Activated naive CD4-positive, alpha-beta T cell treated with anti-CD3 and anti-CD28 coated beads, Interleukin-2, amount 50 U/mL, for 72 hours (primary cell): ENCODE measurements at regions not wholly inside any gene's neighbourhood (a gene's known extent, or its start where the extent isn't known, plus 50 kb on each side); places are given as distances from the start of the nearest gene placed in this dataset.
A peak's percentile ranks its signal among the peaks of the same experiment; 100 is the strongest.
"Not testable (repeated sequence)": the region's sequence is repeated elsewhere in the genome, so short reads cannot be mapped to it uniquely, and the experiment has no call there.

Experiments
- ATAC-seq, 2 donors: fragments of 150-1000 bp; cut with Tn5 transposase; 2 replicates each; pipeline ENCODE4 v1.10.0; 2021; ENCODE audit warnings: mild to moderate bottlenecking in 2 of 2, moderate library complexity in 2 of 2
- DNase-seq, 2 donors: peaks; one replicate each; pipeline ENCODE4 v3.0.0; 2021 to 2022; ENCODE audit warnings: low spot score in 2 of 2
- H3K27ac Mint-ChIP-seq, 2 donors: one replicate each; pipeline ENCODE4 v1.8.0; 2022; ENCODE audit warnings: mild to moderate bottlenecking in 2 of 2, mixed read lengths in 2 of 2
- H3K36me3 Mint-ChIP-seq, 2 donors: one replicate each; pipeline ENCODE4 v1.8.0; 2022; ENCODE audit warnings: mixed read lengths in 2 of 2
- H3K9me3 Mint-ChIP-seq, 2 donors: one replicate each; pipeline ENCODE4 v1.8.0; 2022; ENCODE audit warnings: mixed read lengths in 2 of 2

GRCh38 chrX:69431420-69431819 is 72.7 kb upstream of the NALF2 start:
- no peaks in the 10 kb centered on the region for H3K9me3 Mint-ChIP-seq
- DNase-seq = no peak
- H3K27ac Mint-ChIP-seq = no peak overlapping the region
- ATAC-seq = no peak
- no peaks in the 10 kb centered on the region for H3K36me3 Mint-ChIP-seq

GRCh38 chrX:69430785-69431184 is 73.3 kb upstream of the NALF2 start:
- no peaks in the 10 kb centered on the region for H3K36me3 Mint-ChIP-seq

GRCh38 chrX:69429339-69430015 is 74.6 kb upstream of the NALF2 start:
- H3K27ac Mint-ChIP-seq = no peak overlapping the region
- no peaks in the 10 kb centered on the region for H3K9me3 Mint-ChIP-seq
- DNase-seq = no peak
- no peak for ATAC-seq
- no peaks in the 10 kb centered on the region for H3K36me3 Mint-ChIP-seq

More at GRCh38 chrX:69430785-69431184, 73.3 kb upstream of the NALF2 start:
- Mint-ChIP-seq H3K27ac (no peak overlapping the region), H3K9me3 (no peaks in the 10 kb centered on the region)
- ATAC-seq (no peak), DNase-seq (no peak)

- Mint-ChIP-seq H3K36me3 (no peaks in the 10 kb centered on the region), H3K27ac (no peak overlapping the region), H3K9me3 (no peaks in the 10 kb centered on the region)
- no peak for ATAC-seq
- DNase-seq = no peak
Measured at GRCh38 chrX:69428216-69428615, 75.9 kb upstream of the NALF2 start.

GRCh38 chrX:69424910-69425309 is 79.2 kb upstream of the NALF2 start:
- Mint-ChIP-seq H3K27ac (no peak overlapping the region), H3K9me3 (no peaks in the 10 kb centered on the region), H3K36me3 (no peaks in the 10 kb centered on the region)
- DNase-seq = no peak
- ATAC-seq = no peak

GRCh38 chrX:69424161-69424560 is 80.0 kb upstream of the NALF2 start:
- Mint-ChIP-seq H3K36me3 (no peaks in the 10 kb centered on the region), H3K9me3 (no peaks in the 10 kb centered on the region), H3K27ac (no peak overlapping the region)
- ATAC-seq = no peak
- DNase-seq = no peak

- H3K36me3 Mint-ChIP-seq, H3K27ac Mint-ChIP-seq, DNase-seq, ATAC-seq, H3K9me3 Mint-ChIP-seq: not testable (repeated sequence)
Measured at GRCh38 chrX:69422208-69422607, 81.9 kb upstream of the NALF2 start.

GRCh38 chrX:69415698-69416097 is 88.4 kb upstream of the NALF2 start:
- ATAC-seq (no peak), DNase-seq (no peak)
- Mint-ChIP-seq H3K27ac (no peak overlapping the region), H3K9me3 (peaks cover 4% of the 10 kb centered on the region in 2 donors), H3K36me3 (no peaks in the 10 kb centered on the region)

- no peak for DNase-seq
- Mint-ChIP-seq H3K9me3 (peaks cover 0 to 4% of the 10 kb centered on the region in 2 donors), H3K27ac (no peak overlapping the region), H3K36me3 (no peaks in the 10 kb centered on the region)
- ATAC-seq = no peak
Measured at GRCh38 chrX:69412661-69413060, 91.5 kb upstream of the NALF2 start.

GRCh38 chrX:69398881-69399280 is 105.2 kb upstream of the NALF2 start:
- DNase-seq (no peak), ATAC-seq (no peak)
- no peak overlapping the region for H3K27ac Mint-ChIP-seq
- H3K9me3 Mint-ChIP-seq = no peaks in the 10 kb centered on the region
- no peaks in the 10 kb centered on the region for H3K36me3 Mint-ChIP-seq

- Mint-ChIP-seq H3K9me3 (no peaks in the 10 kb centered on the region), H3K27ac (no peak overlapping the region), H3K36me3 (no peaks in the 10 kb centered on the region)
- ATAC-seq (no peak), DNase-seq (no peak)
Measured at GRCh38 chrX:69396916-69397315, 107.2 kb upstream of the NALF2 start.

- ATAC-seq = no peak
- Mint-ChIP-seq H3K9me3 (no peaks in the 10 kb centered on the region), H3K27ac (no peak overlapping the region), H3K36me3 (no peaks in the 10 kb centered on the region)
- no peak for DNase-seq
Measured at GRCh38 chrX:69395306-69395705, 108.8 kb upstream of the NALF2 start.

GRCh38 chrX:69389101-69389501 is 115.0 kb upstream of the NALF2 start:
- ATAC-seq = no peak
- no peaks in the 10 kb centered on the region for H3K36me3 Mint-ChIP-seq
- no peak for DNase-seq
- no peaks in the 10 kb centered on the region for H3K9me3 Mint-ChIP-seq
- no peak overlapping the region for H3K27ac Mint-ChIP-seq

- Mint-ChIP-seq H3K36me3 (no peaks in the 10 kb centered on the region), H3K27ac (no peak overlapping the region), H3K9me3 (no peaks in the 10 kb centered on the region)
- no peak for DNase-seq
- no peak for ATAC-seq
Measured at GRCh38 chrX:69388526-69388925, 115.6 kb upstream of the NALF2 start.

- no peak overlapping the region for H3K27ac Mint-ChIP-seq
- ATAC-seq = peak in 1 of 2 donors; percentile 57
- no peaks in the 10 kb centered on the region for H3K9me3 Mint-ChIP-seq
- peak in 1 of 2 donors; percentile 34 for DNase-seq
- no peaks in the 10 kb centered on the region for H3K36me3 Mint-ChIP-seq
Measured at GRCh38 chrX:69387567-69388487, 116.3 kb upstream of the NALF2 start.

GRCh38 chrX:69386681-69387080 is 117.4 kb upstream of the NALF2 start:
- Mint-ChIP-seq H3K36me3 (no peaks in the 10 kb centered on the region), H3K9me3 (no peaks in the 10 kb centered on the region), H3K27ac (no peak overlapping the region)
- ATAC-seq = no peak
- DNase-seq = no peak

GRCh38 chrX:69379412-69379811 is 124.7 kb upstream of the NALF2 start:
- no peaks in the 10 kb centered on the region for H3K36me3 Mint-ChIP-seq
- no peak for DNase-seq
- ATAC-seq = no peak

GRCh38 chrX:69374569-69374968 is 129.6 kb upstream of the NALF2 start:
- no peaks in the 10 kb centered on the region for H3K36me3 Mint-ChIP-seq
- ATAC-seq (no peak), DNase-seq (no peak)
- no peak overlapping the region for H3K27ac Mint-ChIP-seq
- no peaks in the 10 kb centered on the region for H3K9me3 Mint-ChIP-seq

More at GRCh38 chrX:69379412-69379811, 124.7 kb upstream of the NALF2 start:
- Mint-ChIP-seq H3K27ac (no peak overlapping the region), H3K9me3 (no peaks in the 10 kb centered on the region)
